Muscle layer of duodenum (tissue), 2 donors: ENCODE measurements at regions not wholly inside any gene's neighbourhood (a gene's known extent, or its start where the extent isn't known, plus 50 kb on each side); places are given as distances from the start of the nearest gene placed in this dataset.

Source experiments
- H3K27ac ChIP-seq: one replicate; pipeline ENCODE4 v1.7.0; 2013; ENCODE audit warnings: mild to moderate bottlenecking, low read length
- H3K27me3 ChIP-seq: one replicate; pipeline ENCODE4 v1.7.0; 2013; ENCODE audit warnings: low read depth, mild to moderate bottlenecking, control low read depth, low read length
- H3K36me3 ChIP-seq, 2 donors: one replicate each; pipeline ENCODE4 v1.7.0; 2013; ENCODE audit warnings: low read length in 2 of 2, control low read depth in 1 of 2, mild to moderate bottlenecking in 1 of 2; ENCODE audit not compliant: insufficient read depth in 2 of 2, control insufficient read depth in 1 of 2
- H3K4me1 ChIP-seq, 2 donors: one replicate each; pipeline ENCODE4 v1.7.0; 2013; ENCODE audit warnings: low read length in 2 of 2, mild to moderate bottlenecking in 2 of 2, control low read depth in 1 of 2, moderate library complexity in 1 of 2; ENCODE audit not compliant: insufficient read depth in 2 of 2, control insufficient read depth in 1 of 2
- H3K4me3 ChIP-seq, 2 donors: one replicate each; pipeline ENCODE4 v1.7.0; 2013; ENCODE audit warnings: low read length in 2 of 2, low read depth in 1 of 2, mild to moderate bottlenecking in 1 of 2
- H3K9me3 ChIP-seq, 2 donors: one replicate each; pipeline ENCODE4 v1.7.0; 2013; ENCODE audit warnings: low read length in 2 of 2, control low read depth in 1 of 2, mild to moderate bottlenecking in 1 of 2; ENCODE audit not compliant: control insufficient read depth in 1 of 2
- donor health status: healthy.

DNA sequence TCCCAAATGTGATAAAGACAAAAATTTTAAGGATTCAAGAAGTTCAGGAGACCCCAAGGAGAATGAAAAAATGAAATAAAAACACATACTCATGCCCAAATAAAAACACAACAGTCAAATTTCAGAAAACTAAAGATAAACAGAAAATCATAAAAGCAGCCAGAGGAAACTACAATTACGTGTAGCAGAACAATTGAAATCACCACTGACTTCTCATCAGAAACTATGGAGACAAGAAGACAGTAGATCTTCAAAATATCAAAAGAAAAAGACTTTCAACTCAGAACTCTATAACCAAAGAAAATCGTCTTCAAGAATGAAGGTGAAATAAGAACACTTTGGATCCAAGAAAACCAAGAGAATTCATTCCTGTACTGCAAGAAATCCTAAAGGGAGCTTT, 54.9 kb downstream of the DIO3 start:
- no peaks in the 10 kb centered on the region for H3K9me3 ChIP-seq
- H3K4me3 ChIP-seq, result no peak overlapping the region
- no peaks in the 10 kb centered on the region for H3K27me3 ChIP-seq
- H3K27ac ChIP-seq, result no peak overlapping the region
- H3K4me1 ChIP-seq, result no peaks in the 10 kb centered on the region
- no peaks in the 10 kb centered on the region for H3K36me3 ChIP-seq

DNA sequence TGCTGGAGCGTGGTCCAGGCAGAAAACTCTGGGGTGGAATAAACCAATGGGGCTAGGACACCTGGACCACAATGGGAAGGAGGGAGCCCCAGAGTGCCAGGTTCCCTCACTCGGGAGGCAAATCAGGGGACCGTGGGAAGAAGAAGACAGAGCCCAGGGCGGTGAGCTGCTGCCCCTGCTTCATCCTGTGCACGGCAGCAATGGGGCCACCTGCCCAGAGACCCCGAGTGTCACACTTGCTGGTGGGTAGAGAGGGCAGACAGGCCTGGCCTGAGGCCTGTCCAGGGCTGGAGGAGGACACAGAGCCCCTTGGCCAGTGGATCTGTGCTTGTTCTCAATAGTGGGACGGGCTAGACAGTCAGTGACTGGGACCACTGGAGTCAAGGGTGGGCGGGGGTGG, 58.2 kb downstream of the DIO3 start:
- Histone ChIP-seq H3K9me3 (no peaks in the 10 kb centered on the region), H3K27me3 (no peaks in the 10 kb centered on the region), H3K36me3 (no peaks in the 10 kb centered on the region), H3K4me1 (no peaks in the 10 kb centered on the region), H3K27ac (no peak overlapping the region), H3K4me3 (no peak overlapping the region)

DNA sequence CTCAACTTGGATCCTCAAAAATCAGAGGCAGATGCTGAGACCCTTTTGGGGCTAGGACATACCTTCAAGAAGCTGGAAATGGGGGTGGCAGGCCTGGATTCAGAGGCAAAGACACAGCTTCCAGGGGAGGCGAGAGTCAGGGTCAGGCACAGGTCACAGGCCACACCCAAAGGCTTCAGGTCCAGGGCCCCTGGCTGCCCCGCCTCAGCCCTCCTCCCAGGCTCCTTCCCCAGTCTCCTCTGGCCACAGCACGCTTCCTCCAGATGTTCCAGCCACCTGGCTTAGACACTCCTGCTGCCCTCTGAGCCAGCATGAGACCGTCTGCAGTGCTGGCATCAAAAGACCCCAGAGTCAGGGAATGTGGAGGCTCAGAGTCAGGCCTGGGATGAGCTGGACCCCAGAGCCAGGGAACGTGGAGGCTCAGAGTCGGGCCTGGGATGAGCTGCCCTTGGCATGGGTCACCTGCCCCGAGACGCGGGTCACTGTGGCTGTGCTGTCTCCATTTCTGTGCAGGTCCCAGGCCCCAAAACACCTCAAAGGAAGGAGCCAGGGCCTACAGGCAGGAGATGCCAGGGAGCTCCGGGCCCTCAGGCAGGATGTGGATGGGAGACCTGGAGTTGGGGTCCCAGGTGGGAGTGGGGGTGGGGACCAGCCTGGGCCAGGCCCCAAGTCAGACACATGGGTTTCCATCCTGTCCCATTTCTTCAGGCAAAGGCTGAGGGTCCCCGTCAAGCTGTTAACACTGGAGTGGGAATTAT, 58.9 kb downstream of the DIO3 start:
- no peaks in the 10 kb centered on the region for H3K9me3 ChIP-seq
- no peaks in the 10 kb centered on the region for H3K27me3 ChIP-seq
- H3K4me3 ChIP-seq, result no peak overlapping the region
- H3K36me3 ChIP-seq, result no peaks in the 10 kb centered on the region
- no peaks in the 10 kb centered on the region for H3K4me1 ChIP-seq
- H3K27ac ChIP-seq, result no peak overlapping the region

DNA sequence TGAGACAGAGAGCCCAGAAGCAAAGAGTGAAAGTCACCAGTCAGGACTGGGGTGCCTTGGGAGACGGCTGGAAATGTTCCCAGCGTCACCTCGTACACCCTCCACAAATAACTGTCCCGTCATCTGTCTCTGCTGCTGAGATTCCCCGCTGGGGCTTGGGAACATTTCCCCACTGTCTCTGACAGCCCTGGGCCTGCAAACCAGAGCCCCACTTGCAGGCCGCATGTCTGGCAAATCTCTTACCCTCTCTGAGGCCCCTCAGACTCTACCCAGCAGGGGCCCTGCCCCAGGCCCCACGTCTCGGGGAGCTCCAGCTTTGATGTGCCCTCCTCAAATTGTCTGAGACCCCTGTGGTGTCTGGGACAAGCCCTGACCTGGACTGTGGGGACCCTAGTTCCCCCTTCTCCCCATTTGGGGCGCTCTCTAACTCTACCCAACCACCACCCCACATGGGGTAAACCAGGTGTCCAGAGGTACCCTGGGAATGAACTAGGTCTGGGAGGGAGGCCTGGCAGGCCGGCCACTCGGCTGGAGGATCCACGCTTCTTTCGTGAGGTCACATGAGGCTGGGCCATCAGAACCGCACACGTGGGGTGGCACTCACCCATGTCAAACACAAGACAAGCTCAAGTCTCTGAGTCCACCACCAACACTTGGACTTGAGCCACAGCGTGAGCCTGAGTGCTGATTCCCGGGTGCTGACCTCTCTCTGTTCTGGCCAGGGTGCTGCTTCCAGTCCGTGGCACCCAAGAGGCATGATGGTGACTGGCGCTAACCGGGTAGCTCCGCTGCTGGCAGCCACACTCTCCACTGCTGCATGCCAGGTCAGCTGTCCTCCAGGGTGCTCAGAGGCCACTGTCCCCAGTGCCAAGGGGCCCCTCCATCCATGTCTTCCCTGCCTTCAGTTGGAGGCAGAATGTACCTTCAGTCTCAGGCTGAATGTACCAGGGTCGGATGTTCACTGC, 59.8 kb downstream of the DIO3 start:
- Histone ChIP-seq H3K27me3 (no peaks in the 10 kb centered on the region), H3K27ac (no peak overlapping the region), H3K4me1 (no peaks in the 10 kb centered on the region), H3K4me3 (no peak overlapping the region), H3K36me3 (no peaks in the 10 kb centered on the region), H3K9me3 (no peaks in the 10 kb centered on the region)

DNA sequence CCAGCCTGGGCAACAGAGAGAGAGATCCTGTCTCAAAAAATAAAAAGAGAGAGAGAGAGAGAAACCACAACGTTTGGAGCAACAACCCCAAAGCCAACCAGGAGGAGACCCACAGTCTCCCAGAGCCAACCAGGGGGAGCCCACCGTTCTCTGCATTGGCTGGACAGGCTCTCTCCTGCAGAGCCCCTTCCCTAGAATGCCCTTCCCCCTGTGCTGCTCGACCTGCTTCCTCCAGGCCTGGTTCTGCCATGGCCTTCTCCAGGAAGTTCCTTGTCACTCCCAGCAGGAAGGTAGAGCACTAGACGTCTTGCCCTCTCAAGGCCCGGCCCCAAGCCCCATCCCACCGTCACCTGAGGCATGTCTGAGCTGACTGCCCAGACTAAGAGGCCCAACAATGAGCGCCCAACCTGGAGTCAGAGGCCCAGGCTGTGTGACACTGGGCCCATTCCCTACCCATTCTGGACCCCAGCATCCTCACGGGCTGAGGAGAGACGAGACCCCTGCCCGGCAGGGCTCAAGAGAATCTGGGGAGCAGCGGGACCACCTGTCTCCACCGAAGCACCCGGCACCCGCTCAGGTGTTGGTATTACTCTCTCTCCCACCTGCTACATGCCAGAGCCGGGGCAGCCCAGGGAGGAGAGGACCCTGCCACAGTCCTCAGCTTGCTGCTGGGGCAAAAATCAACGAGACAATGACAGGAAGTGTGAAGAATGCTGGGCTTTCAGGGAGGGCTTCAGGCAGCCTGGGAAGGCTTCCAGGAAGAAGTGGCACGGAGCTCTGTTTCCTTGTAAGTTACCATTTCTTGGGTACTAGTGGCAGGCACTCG, 61.2 kb downstream of the DIO3 start:
- no peak overlapping the region for H3K4me3 ChIP-seq
- H3K9me3 ChIP-seq, result no peaks in the 10 kb centered on the region
- H3K36me3 ChIP-seq, result no peaks in the 10 kb centered on the region
- no peaks in the 10 kb centered on the region for H3K4me1 ChIP-seq
- no peak overlapping the region for H3K27ac ChIP-seq
- H3K27me3 ChIP-seq, result no peaks in the 10 kb centered on the region

DNA sequence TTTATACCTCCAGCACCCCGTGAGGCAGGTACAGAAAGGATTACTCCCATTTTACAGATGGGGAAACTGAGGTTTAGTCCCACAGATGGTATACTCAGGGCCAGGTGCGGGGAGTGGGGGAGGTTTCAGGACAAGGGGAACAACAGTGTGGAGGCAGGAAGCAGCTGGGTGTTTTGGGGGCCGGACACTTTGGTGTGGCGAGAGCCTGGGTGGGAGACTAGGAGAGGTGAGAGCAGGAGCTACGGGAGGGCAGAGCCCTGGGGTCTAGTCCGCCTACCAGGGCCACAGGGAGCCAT, 61.7 kb downstream of the DIO3 start:
- H3K27me3 ChIP-seq, result no peaks in the 10 kb centered on the region
- H3K36me3 ChIP-seq, result no peaks in the 10 kb centered on the region
- no peak overlapping the region for H3K4me3 ChIP-seq
- H3K9me3 ChIP-seq, result no peaks in the 10 kb centered on the region
- no peak overlapping the region for H3K27ac ChIP-seq
- H3K4me1 ChIP-seq, result peaks cover 0 to 5% of the 10 kb centered on the region in 2 donors

DNA sequence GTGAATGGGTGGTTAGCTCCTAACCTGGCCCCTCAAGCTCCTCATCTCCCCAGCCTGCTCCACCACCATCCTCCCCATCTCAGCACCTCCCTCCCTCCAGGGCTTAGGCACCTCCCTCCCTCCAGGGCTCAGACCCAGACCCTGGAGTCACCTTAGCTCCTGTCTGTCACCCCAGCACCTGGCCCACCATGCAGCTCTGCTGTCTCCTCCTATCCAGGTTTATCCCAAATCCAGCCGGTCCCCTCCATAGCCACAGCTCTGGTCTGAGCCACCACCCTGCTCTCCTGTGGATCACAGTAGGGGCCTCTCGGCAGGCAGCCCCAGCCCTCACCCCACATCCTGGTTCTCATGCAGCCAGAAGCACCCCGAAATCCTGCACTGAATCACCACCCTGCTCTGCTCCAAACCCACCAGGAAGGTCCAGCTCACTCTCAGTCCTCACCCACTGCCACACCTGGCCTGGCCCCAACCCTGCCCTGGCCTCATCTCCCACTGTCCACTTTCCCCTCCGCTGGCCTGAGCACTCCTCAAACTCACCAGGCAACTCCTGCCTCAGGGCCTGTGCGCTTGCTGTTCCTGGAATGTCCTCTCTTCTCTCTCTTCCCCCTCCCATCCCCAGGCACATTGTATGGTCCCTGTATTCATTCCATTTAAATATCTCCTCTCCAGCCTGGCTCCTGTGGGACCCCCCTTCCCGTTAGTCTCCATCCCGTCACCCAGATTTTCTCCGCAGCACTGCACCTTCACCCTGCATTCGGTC, 62.6 kb downstream of the DIO3 start:
- Histone ChIP-seq H3K4me1 (peaks cover 0 to 13% of the 10 kb centered on the region in 2 donors), H3K9me3 (no peaks in the 10 kb centered on the region), H3K27me3 (no peaks in the 10 kb centered on the region), H3K36me3 (no peaks in the 10 kb centered on the region), H3K27ac (no peak overlapping the region), H3K4me3 (no peak overlapping the region)

DNA sequence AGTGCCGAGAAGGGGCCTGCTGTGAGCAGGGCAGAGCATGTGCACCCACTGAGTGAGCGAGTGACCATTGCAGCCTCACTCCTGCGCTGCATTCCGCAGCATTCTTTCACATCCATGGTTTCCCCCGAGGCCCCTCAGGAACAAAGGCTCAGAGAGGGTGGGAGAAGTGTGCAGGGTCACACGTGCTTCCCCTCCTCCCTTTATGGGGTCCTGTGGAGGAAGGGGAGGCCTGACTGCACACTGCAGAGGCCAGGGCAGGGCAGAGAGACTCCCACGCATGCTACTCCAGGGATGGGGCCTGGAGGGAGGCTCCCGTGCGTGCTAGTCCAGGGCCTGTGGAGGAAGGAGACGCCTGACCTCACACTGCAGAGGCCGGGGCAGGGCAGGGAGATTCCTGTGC, 63.2 kb downstream of the DIO3 start:
- Histone ChIP-seq H3K9me3 (no peaks in the 10 kb centered on the region), H3K4me3 (no peak overlapping the region), H3K27me3 (no peaks in the 10 kb centered on the region), H3K36me3 (no peaks in the 10 kb centered on the region), H3K4me1 (peaks cover 0 to 13% of the 10 kb centered on the region in 2 donors), H3K27ac (no peak overlapping the region)

DNA sequence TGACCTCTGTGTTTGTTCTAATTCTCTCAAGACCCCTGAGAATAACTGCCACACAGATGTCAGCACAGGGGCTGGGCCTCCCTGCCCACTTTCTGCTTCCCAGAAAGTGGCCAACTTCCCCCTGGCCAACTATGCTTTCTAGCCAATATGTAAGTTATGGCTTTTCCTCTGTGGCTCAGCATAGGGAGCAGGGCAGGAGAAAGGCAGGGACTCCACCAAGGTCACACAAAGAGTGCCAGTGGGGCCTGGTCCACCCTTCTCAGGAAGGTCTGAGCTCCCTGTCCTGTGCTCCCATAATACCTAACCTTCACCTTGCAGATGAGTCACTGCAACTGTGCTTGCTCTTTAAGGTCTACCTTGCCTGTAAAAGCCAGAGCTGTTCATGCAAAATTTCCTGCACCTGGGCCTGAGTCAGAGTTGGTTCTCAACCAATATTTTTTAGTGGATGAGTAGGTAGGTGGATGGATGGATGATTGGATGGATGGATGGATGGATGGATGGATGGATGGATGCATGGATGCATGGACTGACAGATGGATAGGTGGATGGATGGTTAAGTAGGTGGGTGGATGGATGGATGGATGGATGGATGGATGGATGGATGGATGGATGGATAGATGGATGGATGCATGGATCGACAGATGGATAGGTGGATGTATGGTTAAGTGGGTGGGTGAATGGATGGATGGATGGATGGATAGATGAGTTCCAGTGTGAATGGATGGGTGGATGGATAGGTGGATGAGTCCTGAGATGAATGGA, 64.2 kb downstream of the DIO3 start:
- Histone ChIP-seq H3K27ac (no peak overlapping the region), H3K27me3 (no peaks in the 10 kb centered on the region), H3K9me3 (no peaks in the 10 kb centered on the region), H3K4me1 (peaks cover 0 to 13% of the 10 kb centered on the region in 2 donors), H3K4me3 (no peak overlapping the region), H3K36me3 (no peaks in the 10 kb centered on the region)

DNA sequence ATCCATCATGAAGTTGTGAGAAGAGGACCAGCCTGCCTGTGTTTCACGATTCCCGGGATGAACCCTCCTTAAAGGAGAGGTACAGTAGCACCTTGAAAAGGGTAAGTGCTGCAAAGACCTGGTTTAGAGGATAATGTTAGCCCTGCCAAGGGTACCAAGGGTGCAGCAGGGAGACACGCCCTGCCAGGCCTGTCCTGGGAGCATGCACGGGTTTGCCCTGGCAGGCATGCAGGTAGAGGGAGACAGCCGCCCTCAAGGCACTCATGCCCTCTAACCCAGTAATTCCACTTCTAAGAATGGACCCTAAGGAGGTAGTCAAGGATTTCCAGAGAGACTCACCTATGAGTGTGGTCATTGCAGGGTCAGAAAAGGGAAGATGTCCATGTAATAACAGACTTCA, 65.0 kb downstream of the DIO3 start:
- Histone ChIP-seq H3K9me3 (no peaks in the 10 kb centered on the region), H3K4me3 (no peak overlapping the region), H3K4me1 (peaks cover 0 to 13% of the 10 kb centered on the region in 2 donors), H3K36me3 (no peaks in the 10 kb centered on the region), H3K27me3 (no peaks in the 10 kb centered on the region), H3K27ac (no peak overlapping the region)
